ENCODE measurements at regions not wholly inside any gene's neighbourhood (a gene's known extent, or its start where the extent isn't known, plus 50 kb on each side); places are given as distances from the start of the nearest gene placed in this dataset.

- TF ChIP-seq, protein P1, sequence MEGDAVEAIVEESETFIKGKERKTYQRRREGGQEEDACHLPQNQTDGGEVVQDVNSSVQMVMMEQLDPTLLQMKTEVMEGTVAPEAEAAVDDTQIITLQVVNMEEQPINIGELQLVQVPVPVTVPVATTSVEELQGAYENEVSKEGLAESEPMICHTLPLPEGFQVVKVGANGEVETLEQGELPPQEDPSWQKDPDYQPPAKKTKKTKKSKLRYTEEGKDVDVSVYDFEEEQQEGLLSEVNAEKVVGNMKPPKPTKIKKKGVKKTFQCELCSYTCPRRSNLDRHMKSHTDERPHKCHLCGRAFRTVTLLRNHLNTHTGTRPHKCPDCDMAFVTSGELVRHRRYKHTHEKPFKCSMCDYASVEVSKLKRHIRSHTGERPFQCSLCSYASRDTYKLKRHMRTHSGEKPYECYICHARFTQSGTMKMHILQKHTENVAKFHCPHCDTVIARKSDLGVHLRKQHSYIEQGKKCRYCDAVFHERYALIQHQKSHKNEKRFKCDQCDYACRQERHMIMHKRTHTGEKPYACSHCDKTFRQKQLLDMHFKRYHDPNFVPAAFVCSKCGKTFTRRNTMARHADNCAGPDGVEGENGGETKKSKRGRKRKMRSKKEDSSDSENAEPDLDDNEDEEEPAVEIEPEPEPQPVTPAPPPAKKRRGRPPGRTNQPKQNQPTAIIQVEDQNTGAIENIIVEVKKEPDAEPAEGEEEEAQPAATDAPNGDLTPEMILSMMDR (IDR thresholded peaks at IDR 0.05; ENCODE audit: low read depth, low read length): no peak
- TF ChIP-seq EZH2phosphoT487 (IDR thresholded peaks at IDR 0.05; ENCODE audit: low read depth): no peak
These were observed 583.1 kb upstream of the HS6ST1 start for GRCh38 chr2:128901572-128902391.
